ENCODE measurements at regions not wholly inside any gene's neighbourhood (a gene's known extent, or its start where the extent isn't known, plus 50 kb on each side); places are given as distances from the start of the nearest gene placed in this dataset.

- Histone ChIP-seq H3K27me3 (ENCODE audit: control insufficient read depth, insufficient read depth, low read length) (no peaks in the 10 kb centered on the region), H3K27ac (ENCODE audit: low read depth, low read length) (no peak overlapping the region), H3K9me3 (ENCODE audit: control insufficient read depth, insufficient read depth, low read length) (no peaks in the 10 kb centered on the region), H3K4me3 (ENCODE audit: low read depth, low read length) (no peak overlapping the region)
- POLR2A ChIA-PET = no interaction called here
- no peak for TF ChIP-seq CTCF (IDR thresholded peaks at IDR 0.05; ENCODE audit: low read depth, low read length)
- no peak for DNase-seq (ENCODE audit: low read depth, low spot score)
- CTCF ChIA-PET = no interaction called here
Observed at GRCh38 chr4:79148369-79148768, 177.5 kb downstream of the NAA11 start.

- no peak for DNase-seq (ENCODE audit: low read depth, low spot score)
- no peaks in the 10 kb centered on the region for H3K9me3 ChIP-seq (ENCODE audit: control insufficient read depth, insufficient read depth, low read length)
- ChIA-PET CTCF (interaction anchor here (0.9 kb wide), 1 partner anchor 14 kb away, joined by 5 read pairs; no protein-coding TSS in a partner anchor), POLR2A (no interaction called here)
- H3K27me3 ChIP-seq (ENCODE audit: control insufficient read depth, insufficient read depth, low read length) = no peaks in the 10 kb centered on the region
- TF ChIP-seq CTCF (IDR thresholded peaks at IDR 0.05; ENCODE audit: low read depth, low read length) = no peak
- no peak overlapping the region for H3K4me3 ChIP-seq (ENCODE audit: low read depth, low read length)
- H3K27ac ChIP-seq (ENCODE audit: low read depth, low read length) = no peak overlapping the region
Observed at GRCh38 chr4:79147251-79147650, 178.6 kb downstream of the NAA11 start.

GRCh38 chr4:79141530-79141929, 184.3 kb downstream of the NAA11 start:
- H3K4me3 ChIP-seq (ENCODE audit: low read depth, low read length) = no peak overlapping the region
- no peaks in the 10 kb centered on the region for H3K9me3 ChIP-seq (ENCODE audit: control insufficient read depth, insufficient read depth, low read length)
- POLR2A ChIA-PET = no interaction called here
- no peak for DNase-seq (ENCODE audit: low read depth, low spot score)
- H3K27me3 ChIP-seq (ENCODE audit: control insufficient read depth, insufficient read depth, low read length) = no peaks in the 10 kb centered on the region
- no peak for TF ChIP-seq CTCF (IDR thresholded peaks at IDR 0.05; ENCODE audit: low read depth, low read length)
- CTCF ChIA-PET = no interaction called here
- H3K27ac ChIP-seq (ENCODE audit: low read depth, low read length) = no peak overlapping the region

- ChIA-PET CTCF (no interaction called here), POLR2A (no interaction called here)
- DNase-seq (ENCODE audit: low read depth, low spot score) = no peak
- no peaks in the 10 kb centered on the region for H3K9me3 ChIP-seq (ENCODE audit: control insufficient read depth, insufficient read depth, low read length)
- no peak for TF ChIP-seq CTCF (IDR thresholded peaks at IDR 0.05; ENCODE audit: low read depth, low read length)
- H3K4me3 ChIP-seq (ENCODE audit: low read depth, low read length) = no peak overlapping the region
- H3K27me3 ChIP-seq (ENCODE audit: control insufficient read depth, insufficient read depth, low read length) = no peaks in the 10 kb centered on the region
- no peak overlapping the region for H3K27ac ChIP-seq (ENCODE audit: low read depth, low read length)
Observed at GRCh38 chr4:79134767-79135166, 191.1 kb downstream of the NAA11 start.

- no peaks in the 10 kb centered on the region for H3K9me3 ChIP-seq (ENCODE audit: control insufficient read depth, insufficient read depth, low read length)
- no peak overlapping the region for H3K4me3 ChIP-seq (ENCODE audit: low read depth, low read length)
- H3K27ac ChIP-seq (ENCODE audit: low read depth, low read length) = no peak overlapping the region
- ChIA-PET POLR2A (no interaction called here), CTCF (no interaction called here)
- DNase-seq (ENCODE audit: low read depth, low spot score) = no peak
- H3K27me3 ChIP-seq (ENCODE audit: control insufficient read depth, insufficient read depth, low read length) = no peaks in the 10 kb centered on the region
- TF ChIP-seq CTCF (IDR thresholded peaks at IDR 0.05; ENCODE audit: low read depth, low read length) = no peak
Observed at GRCh38 chr4:79132826-79133225, 193.0 kb downstream of the NAA11 start.

Data from AG04450 (cell line).